GM18867 (cell line): ENCODE measurements at regions not wholly inside any gene's neighbourhood (a gene's known extent, or its start where the extent isn't known, plus 50 kb on each side); places are given as distances from the start of the nearest gene placed in this dataset.

Experiments
- ATAC-seq: cut with Tn5 transposase; IDR thresholded peaks from one replicate; pipeline ENCODE4 v1.9.1; 2021; ENCODE audit warnings: mild to moderate bottlenecking, moderate library complexity; ENCODE audit not compliant: unreplicated experiment

- ATAC-seq = no peak
Observed at GRCh38 chr16:55041540-55042234, 111.0 kb downstream of the IRX5 start.

- ATAC-seq = no peak
Observed at GRCh38 chr16:55042556-55043432, 112.1 kb downstream of the IRX5 start.

- no peak for ATAC-seq
Observed at GRCh38 chr16:55043499-55043898, 112.8 kb downstream of the IRX5 start.

DNA sequence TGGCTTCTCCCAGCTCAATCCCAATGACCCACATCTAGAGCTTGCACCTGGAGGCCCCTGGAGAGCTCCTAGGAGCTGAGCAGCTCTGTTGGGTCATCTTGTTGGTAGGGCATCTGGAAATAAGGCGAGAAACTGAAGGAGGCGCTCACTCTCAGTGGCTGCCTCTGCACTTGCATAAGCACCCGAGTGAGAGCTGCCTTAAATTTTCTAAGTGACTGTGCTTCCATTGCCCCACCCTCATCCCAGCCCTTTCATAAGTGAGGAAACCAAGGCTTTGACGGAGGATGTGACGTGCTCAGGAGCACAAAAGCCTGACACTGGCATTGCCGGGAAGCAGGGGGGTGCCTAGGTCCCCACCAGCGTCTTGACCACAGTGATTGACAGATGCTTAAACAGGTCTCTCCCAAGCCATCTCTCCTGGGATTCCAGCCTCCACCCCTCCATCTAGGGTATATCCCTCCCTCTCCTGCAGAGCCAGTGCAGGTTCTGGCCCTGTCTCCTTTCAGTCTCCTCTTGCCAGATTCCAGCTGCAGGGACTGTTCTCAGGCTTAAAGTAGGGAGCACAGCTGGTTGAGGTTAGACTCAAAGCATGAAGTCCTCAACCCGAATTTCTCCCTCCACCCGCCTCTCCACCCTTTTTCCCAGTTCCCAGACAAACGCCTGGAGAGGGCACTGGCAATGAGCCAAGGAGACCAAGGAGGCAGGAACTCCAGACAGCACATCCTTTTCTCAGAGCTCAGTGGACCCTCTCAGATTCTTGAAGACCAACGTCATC, 113.7 kb downstream of the IRX5 start:
- no peak for ATAC-seq

- ATAC-seq = no peak
Observed at GRCh38 chr16:55045329-55045728, 114.7 kb downstream of the IRX5 start.

GRCh38 chr16:55045756-55046460, 115.2 kb downstream of the IRX5 start:
- ATAC-seq = no peak

GRCh38 chr16:55046513-55046912, 115.8 kb downstream of the IRX5 start:
- no peak for ATAC-seq

DNA sequence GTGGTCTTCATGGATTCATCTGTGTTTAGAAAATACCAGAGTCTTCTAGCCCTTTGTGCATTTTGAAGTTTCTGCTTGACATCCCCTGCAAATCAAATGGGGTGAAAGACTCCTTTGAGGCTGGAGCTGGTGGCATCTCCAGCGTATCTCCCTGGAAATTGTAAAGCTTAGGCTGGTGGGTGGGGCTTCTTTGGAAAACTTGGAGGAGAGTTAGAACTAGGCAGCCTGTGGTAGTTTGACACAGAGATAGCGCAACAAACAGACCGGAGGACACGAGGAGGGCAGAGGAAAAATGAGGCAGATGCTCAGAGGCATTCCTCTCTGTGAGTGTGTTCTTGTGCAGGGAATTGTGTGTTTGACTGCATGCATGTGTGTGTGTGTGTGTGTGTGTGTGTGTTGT, 116.3 kb downstream of the IRX5 start:
- no peak for ATAC-seq

DNA sequence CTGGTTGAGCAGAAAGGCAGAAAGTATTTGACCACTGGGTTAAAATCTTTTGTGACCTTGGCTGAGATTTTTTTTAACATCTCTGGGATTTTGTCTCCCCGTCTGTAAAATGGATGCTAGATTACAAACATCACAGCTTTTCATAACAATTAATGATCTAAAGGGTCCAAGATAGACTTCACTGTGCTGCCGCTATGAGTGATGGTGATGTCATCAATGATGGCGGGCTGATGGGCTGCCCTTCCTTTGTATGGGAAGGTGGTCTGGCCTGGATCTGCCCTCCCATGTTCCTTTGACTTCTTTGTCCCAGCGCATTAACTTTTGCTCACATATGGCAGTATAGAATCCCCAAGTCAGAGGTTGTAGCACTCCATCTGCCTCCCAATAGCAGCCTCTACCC, 116.7 kb downstream of the IRX5 start:
- no peak for ATAC-seq

- ATAC-seq = no peak
Observed at GRCh38 chr16:55047903-55048497, 117.3 kb downstream of the IRX5 start.

- ATAC-seq = no peak
Observed at GRCh38 chr16:55048745-55049144, 118.1 kb downstream of the IRX5 start.

- ATAC-seq = no peak
Observed at GRCh38 chr16:55051571-55052347, 121.1 kb downstream of the IRX5 start.

- ATAC-seq = no peak
Observed at GRCh38 chr16:55052348-55052734, 121.7 kb downstream of the IRX5 start.

- no peak for ATAC-seq
Observed at GRCh38 chr16:55052741-55053415, 122.2 kb downstream of the IRX5 start.

- ATAC-seq = no peak
Observed at GRCh38 chr16:55055262-55055661, 124.6 kb downstream of the IRX5 start.

GRCh38 chr16:55056585-55057401, 126.1 kb downstream of the IRX5 start:
- no peak for ATAC-seq

- ATAC-seq = no peak
Observed at GRCh38 chr16:55057866-55058265, 127.2 kb downstream of the IRX5 start.

GRCh38 chr16:55058576-55058975, 127.9 kb downstream of the IRX5 start:
- no peak for ATAC-seq
